ENCODE measurements at regions not wholly inside any gene's neighbourhood (a gene's known extent, or its start where the extent isn't known, plus 50 kb on each side); places are given as distances from the start of the nearest gene placed in this dataset.
A peak's percentile ranks its signal among the peaks of the same experiment; 100 is the strongest.
"Not testable (repeated sequence)": the region's sequence is repeated elsewhere in the genome, so short reads cannot be mapped to it uniquely, and the experiment has no call there.

DNA sequence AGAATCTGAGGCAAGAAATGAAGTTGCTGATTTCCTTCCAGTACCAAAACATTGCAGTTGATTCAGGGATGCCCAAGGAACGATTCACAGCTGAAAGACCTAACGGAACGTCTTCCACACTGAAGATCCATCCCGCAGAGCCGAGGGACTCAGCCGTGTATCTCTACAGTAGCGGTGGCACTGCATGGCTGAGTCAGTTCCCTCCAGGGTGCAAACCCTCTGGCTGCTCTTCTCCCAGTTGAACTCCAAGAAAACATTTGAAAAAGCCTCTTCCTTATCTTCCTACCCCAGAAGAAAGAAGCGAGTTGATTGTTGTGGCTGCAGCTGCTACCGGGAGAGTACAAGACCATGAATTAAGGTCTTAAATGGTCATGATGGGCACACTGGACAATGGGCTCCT, 147.1 kb upstream of the PRSS1 start:
- DNase-seq: no peak

DNA sequence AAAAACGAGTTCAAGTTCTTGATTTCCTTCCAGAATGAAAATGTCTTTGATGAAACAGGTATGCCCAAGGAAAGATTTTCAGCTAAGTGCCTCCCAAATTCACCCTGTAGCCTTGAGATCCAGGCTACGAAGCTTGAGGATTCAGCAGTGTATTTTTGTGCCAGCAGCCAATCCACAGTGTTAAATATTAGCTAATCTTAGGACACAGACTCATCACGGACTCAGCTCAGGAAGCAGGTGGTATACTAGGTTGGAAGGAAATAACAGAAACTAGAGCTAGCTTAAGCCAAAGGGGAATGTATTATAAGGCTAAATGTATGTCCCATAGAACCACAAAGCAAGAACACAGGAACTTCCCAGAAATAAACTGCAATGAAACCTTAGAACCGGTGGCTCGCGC, 151.0 kb upstream of the PRSS1 start:
- DNase-seq: no peak

DNA sequence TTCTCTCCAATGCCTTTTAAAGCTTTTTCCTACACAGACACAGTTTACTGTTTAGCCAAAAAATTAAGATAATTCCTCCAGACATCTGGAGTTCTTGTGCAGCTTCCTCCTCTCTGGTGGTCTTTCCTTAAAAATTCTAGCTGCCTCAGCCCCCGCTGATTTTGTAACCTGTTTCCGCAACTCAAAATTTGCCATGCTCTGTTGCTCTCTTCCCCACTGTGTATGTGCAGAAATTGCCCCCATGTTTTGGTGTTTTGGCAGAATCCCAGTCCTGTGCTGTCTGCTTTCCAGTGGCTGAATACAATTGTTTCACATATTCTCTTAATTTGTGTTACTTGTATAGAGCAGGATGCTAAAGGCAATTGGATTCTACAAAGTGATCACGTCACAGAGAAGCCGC, 151.7 kb upstream of the PRSS1 start:
- DNase-seq: no peak

DNA sequence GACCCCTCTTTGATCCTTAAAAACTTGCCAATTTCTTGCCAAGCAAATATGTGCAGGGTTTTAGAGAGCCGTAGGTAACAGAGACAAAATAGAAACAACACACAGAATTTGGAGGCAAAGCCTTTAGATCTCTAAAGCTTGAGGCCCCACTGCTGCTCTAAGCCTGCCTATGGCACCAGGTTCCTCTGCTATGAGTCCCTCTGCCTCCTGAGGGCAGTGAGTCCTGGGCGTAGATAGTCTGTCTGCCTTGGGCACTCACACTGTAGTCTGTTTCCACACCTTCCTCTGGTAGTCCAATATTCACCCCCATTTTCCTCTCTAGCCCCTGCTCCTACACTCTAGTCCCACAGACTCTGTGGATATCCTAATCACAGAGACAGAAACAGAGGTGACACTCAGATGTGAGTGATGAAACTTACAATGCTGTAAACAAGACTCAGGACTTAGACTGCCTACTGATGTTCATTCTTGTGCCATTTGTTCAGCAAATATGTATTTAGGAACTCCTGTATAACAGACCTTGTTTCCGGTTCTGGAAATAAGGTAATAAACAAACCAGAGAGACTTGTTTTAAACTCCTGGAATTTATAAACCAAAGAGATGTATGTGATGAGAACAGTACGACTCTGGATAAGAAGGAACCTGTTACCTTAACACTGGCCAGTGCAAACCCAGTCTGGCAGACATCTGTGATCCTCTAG, 153.3 kb upstream of the PRSS1 start:
- no peak for DNase-seq

DNA sequence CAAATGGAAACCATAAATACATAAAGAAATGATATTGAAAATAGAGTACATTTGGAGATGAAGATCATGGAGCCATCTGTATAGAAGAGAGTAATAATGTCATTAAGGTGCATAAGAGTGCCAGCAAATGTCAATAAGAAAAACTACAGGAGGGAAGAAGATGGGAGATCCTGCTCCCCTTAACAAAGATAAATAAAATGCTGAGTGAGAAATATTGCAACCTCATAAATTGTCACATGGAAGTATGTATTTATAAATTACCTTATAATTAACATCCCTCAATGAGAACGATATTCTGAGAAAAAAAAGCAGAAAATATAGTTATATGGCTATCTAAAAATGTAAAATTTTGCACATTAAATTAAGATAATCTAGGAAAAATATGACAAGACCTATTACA, 155.2 kb upstream of the PRSS1 start:
- DNase-seq: no peak

DNA sequence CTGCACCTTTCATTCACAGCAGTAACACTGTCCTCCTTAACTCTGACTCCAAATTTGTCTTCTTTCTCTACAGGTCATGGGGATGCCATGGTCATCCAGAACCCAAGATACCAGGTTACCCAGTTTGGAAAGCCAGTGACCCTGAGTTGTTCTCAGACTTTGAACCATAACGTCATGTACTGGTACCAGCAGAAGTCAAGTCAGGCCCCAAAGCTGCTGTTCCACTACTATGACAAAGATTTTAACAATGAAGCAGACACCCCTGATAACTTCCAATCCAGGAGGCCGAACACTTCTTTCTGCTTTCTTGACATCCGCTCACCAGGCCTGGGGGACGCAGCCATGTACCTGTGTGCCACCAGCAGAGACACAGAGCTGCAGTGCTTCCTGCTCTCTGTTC, 156.2 kb upstream of the PRSS1 start:
- DNase-seq: no peak

DNA sequence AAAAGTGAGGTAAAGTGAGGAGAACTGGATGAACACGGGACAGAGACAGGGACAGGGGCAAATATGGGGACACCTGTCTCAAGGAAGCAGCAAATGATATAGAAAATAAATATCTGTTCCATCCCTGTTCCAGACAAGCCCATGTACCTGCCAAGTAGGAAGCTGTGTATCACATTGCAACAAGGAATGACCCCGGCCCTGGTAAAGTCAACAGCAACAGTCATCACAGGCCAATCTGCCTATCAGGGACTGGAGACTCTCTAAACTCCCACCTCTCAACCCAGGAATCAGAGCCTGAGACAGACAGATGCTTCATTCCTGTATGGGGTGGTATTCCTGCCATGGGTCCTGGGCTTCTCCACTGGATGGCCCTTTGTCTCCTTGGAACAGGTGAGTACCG, 156.6 kb upstream of the PRSS1 start:
- DNase-seq: no peak

DNA sequence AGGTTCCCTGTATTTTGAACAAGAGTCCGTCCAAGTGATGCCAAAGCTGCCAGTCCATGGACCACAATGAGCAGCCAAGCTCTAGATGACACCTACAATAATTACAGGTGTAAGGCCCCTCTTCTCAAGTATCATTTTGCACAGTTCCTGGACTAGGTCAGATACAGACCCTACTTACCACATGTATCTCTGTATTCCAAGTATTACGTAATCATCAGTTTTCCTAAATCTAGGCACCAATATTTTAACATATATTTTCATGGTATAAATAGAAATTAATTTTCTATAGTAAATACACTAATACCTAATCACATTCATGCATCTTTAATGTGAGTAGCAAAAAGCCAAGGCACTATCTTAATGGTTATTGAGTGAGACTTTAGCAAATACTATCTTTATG, 157.0 kb upstream of the PRSS1 start:
- DNase-seq: no peak

DNA sequence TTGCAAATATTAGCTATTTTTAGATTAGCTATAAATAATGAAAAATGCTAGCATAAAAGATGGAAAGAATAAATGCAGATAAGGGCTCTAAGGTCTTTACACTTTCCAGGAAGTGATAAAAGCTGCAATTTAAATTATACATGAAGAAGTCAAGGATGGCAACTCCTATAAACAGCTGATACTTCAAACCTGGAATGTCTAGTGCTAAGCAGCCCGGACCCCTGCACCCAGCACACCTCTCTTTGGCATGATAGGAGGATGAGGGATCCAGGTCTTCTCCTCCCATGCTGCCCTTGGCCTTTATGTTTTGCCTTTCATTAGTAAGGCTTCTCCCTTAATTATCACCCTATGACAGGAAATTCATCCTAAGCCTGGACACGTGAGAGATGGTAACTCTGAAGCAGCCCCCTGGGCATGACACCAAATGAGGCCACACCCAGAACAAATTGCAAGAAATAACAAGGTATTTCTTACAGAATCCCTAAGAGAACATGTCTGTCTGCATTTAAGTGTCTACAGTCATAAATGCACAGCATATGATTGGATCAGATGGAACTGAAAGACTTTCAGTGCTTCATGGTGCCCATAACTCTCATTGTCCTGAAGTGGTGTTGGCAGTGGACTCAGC, 158.3 kb upstream of the PRSS1 start:
- DNase-seq: no peak

DNA sequence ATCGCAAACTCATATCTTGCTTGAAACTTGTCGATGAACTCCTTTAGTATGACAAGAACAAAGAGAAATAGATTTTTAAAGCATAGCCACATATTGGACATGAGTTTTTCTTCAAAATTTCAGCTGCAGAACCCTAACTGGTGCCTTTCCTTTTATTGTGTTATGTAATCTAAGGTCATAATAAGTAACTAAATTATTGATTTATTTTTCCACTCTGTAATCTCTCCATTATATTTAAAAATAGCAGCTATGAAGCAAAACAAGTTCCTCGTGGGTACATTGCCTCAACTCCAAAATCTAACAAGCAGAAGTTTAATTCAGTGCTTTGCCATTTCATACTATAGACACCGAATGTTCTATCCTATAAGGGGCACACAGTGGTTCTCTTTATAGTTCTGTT, 159.2 kb upstream of the PRSS1 start:
- no peak for DNase-seq

DNA sequence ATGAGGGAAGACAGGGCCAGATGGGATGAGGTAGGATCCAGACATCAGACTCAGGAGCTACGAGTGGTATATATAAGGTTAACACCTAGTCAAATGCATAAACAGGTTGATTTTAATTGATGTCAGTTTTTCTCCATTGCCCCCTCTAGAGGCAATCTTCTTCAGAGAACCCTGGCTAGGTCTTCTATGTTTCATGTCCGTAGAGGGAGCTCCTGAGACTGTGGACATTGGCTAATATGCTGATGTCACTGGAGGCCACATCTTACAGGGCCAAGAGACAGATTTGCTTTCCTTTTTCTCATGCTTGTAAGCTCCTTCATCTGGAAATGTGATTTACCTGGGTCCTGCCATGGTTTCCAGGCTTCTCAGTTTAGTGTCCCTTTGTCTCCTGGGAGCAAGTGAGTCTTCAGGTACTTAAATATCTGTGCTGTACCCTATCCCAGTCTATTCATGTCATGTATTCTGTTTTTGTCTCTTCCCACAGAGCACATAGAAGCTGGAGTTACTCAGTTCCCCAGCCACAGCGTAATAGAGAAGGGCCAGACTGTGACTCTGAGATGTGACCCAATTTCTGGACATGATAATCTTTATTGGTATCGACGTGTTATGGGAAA, 161.6 kb upstream of the PRSS1 start:
- DNase-seq: peak; percentile 26 to 63

DNA sequence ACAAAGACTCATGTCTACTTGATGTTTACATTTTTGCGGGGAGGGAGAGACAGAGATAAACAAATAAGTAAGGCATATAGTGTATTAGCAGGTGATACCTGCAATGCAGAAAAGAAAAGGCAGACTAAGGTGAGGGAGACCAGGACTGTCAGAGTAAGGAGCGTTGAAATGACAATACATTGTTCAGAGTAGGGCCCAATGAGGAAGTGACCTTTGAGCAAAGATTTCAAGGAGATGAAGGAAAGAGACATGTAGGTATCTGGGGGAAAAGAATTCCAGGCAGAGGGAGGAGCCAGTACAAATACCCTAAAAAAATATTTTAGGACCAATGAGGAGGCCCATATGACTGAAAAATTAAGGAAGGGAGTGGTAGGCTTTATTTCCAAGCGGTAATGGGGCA, 162.7 kb upstream of the PRSS1 start:
- DNase-seq: no peak

DNA sequence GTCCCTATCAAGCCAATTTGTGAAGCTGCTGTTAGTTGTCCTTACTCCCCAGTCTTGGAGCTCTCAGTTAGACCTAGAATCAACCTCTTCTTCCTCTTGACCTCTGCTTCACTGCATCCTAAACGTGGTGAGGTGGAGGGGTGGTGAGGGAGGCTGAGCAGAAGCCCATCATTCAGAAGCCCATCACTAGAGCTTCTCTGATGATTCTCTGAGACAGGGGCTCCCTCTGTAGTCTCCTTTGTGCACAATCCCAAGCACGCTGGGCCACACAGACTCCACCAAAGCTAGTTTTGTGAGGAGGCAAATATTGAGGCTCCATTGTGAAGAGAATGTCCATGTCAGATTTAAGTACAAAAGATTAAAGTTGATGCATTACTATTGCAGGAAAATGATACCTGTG, 163.8 kb upstream of the PRSS1 start:
- DNase-seq: no peak

DNA sequence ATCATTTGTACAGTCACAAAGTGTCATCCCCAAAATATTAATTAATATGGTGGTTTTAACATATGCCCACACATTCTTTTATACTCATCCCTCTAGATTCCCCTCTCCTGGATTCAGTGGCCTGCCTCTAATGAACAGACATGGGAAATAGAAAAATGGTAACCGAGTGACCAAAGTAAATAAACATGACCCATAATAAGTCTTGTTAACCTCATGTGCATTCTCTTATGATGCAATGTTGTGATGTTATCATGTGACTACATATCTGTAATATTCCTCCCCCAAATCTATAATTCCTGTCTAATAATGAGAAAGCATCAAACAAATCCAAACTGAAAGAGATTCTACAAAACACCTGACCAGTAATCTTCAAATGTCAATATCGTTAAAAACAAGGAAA, 164.5 kb upstream of the PRSS1 start:
- no peak for DNase-seq

DNA sequence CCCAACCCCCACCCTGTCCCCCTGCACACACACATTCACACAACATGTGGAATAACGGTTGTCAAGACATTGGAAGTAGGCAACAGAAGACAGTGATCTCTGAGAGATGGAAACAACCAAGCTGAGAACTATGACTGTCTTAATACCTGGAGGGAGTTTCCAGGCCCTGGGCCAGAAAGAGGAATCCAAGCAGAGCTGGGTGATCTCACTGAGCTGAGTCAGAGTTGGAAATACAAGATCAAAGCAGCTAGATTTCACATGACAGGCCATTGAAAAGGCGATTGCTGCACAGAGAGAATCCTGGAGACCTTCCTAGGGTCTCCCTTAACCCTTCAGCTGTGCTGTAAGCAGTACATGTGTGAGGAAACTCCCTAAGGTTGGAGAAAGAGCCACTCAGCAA, 165.8 kb upstream of the PRSS1 start:
- DNase-seq: no peak

DNA sequence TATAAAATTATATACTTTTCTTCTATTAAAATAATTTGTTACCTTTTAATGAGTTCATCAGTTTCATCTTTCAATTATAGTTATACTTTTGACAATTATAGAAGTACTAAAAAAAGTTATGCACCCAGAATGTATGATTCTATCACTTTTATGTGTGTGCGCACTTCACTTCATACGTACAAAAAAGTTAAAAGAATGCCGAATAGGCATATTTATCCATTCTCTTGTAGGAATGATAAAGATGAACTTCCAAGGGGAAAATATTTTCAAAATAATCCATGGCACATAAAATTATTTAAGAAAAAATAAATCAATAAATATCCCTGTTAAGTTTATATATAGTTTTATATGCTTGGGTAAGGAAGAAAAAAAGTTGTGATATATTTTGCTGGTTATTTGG, 166.9 kb upstream of the PRSS1 start:
- no peak for DNase-seq

DNA sequence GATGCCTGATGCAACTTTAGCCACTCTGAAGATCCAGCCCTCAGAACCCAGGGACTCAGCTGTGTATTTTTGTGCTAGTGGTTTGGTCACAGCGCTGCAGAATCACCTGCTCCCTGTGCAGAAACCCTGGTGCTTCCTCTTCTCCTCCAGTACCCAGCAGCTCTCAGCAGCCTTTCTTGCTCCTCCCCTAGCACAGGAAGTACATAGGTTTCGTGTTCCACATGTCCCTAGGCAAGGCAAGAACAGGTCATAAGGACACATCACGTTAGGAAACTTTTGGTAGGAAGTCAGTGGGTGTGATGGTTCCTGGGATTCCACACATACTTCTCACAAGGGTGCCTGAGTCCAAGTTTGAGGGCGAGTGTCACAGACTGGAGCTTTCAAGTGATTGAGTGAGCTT, 167.9 kb upstream of the PRSS1 start:
- DNase-seq: no peak

DNA sequence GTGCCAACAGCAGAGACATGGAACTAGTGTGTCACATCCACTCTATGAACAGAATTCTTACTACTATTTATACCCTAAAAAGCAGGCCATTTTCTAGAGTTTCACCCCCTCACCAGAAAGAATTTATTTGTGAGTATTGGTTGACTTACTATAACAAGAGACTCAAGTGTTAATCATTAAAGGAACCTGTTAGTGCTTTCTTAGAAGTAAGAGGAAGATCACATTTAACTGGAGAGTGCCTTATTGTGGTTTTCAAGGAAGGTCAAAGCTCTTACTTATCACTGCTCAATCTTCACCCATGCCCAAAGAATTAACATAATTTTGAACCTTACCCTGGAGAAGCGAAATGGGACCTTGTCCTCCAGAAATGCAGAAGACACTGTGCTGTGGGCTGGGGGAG, 169.3 kb upstream of the PRSS1 start:
- DNase-seq: no peak

DNA sequence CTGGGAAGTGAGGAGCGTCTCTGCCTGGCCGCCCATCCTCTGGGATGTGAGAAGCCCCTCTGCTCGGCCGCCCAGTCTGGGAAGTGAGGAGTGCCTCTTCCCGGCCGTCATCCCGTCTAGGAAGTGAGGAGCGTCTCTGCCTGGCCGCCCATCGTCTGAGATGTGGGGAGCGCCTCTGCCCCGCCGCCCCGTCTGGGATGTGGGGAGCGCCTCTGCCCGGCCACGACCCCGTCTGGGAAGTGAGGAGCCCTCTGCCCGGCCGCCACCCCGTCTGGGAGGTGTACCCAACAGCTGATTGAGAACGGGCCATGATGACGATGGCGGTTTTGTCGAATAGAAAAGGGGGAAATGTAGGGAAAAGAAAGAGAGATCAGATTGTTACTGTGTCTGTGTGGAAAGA, 173.9 kb upstream of the PRSS1 start:
- DNase-seq: not testable (repeated sequence)

DNA sequence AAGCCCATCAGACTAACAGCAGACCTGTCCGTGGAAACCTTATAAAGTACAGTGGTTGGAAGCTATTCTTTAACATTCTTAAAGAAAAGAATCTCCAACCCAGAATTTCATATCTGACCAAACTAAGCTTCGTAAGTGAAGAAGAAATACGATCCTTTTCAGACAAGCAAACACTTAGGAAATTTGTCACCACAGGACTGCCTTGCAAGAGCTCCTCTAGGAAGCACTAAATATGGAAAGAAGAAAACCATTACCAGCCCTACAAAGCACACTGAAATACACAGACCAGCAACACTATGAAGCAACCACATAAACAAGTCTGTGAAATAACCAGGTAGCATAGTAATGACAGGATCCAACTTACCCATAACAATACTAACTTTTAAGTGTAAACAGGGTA, 177.7 kb upstream of the PRSS1 start:
- DNase-seq: no peak

DNA sequence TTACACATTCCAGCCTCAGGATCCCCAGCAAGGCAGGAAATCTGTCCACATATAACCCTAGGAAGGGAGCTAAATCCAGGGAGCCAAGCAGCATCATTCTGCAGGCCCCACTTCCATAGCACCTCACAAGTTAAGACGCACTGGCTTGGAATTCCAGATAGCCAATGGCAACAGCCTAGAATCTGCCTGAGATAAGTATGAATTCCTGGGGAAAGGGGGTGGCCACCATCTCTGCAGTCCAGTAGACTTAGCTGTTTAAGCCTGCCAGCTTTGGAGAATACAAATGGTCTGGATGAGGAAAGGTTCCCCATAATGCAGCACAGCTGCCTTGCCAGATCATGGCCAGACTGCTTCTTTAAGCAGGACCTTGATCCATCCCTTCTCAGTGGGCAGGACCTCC, 179.4 kb upstream of the PRSS1 start:
- no peak for DNase-seq

DNA sequence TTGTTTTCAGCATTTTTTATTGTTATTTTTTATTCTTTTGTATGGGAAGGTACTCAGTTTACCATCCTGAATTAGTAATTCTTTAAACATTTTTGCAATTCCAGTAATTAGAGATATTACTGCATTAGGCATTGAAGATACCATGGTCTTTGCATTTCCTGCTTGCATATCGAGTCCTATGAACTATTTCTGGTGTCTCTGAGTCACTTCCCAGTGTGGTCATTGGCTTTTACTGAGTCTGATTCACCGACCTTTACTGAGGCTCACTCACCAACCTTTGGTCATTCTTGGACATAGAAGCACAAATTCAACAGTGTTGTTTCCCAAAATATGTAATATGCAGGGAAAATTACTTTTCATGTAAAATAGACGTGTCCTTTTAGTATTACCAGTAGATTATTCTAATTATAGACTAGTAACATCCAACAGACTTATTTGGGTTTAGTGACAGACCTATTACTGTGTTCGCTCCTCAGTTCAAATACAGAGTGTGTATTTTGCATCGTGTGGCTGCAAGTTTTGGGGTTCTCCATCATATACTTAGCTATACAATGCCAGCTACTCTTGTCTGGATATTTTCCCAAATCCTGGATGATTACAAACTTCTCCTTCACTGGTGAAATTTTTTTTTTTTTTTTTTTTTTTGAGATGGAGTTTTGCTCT, 180.7 kb upstream of the PRSS1 start:
- DNase-seq: no peak

DNA sequence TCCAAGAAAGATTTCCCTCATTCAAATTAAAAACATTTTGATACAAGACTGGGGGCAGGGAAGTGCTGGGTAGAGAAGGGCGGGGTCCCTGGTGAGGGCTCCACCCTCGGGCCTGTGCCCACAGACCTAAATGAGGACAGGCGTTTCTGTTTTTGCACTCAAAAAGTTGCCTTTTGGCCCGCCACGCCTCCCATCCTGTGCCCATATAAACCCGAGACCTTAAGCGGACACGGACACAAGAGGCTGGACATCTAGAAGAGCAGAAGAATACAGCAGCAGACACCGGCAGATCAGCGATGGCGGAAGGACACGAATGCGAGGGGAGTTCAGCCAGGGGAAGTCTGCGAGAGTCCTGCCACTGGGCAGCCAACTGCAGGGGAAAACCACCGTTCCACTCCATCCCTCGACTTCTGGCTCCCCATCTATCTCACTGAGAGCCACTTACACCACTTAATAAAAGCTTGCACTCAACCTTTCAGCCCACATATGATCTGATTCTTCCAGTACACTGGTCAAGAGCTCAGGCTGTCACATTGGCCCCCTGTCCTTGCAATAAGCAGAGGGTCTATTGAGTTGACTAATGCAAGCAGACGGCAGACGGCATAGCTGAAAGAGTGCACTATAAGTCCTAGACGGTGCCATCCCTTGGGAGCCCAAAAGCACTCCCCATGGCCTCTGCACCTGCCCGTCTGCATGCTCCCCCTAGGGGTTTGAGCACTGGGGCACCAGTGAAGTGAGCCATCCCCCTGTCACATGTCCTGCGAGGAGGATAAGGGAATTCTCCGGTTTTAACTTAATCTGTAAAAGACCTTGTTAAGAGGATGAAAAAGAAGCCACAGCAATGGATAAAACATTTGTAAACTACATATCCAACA, 181.8 kb upstream of the PRSS1 start:
- DNase-seq: no peak

All from NCI-H2081 (cell line).